H9 (cell line): ENCODE measurements at regions not wholly inside any gene's neighbourhood (a gene's known extent, or its start where the extent isn't known, plus 50 kb on each side); places are given as distances from the start of the nearest gene placed in this dataset.

Experiments
- DNase-seq: peaks from one replicate; pipeline ENCODE4 v3.0.0-alpha.2; 2017
- H2AFZ ChIP-seq: one replicate; pipeline ENCODE4 v1.6.1; 2013; ENCODE audit warnings: mild to moderate bottlenecking, low read length, control low read depth, moderate library complexity
- H2AK5ac ChIP-seq: 2 replicates; pipeline ENCODE4 v1.6.1; 2013; ENCODE audit warnings: low read length, control low read depth, mixed read lengths; ENCODE audit not compliant: insufficient read length
- H2BK120ac ChIP-seq: one replicate; pipeline ENCODE4 v1.6.1; 2013; ENCODE audit warnings: low read depth, mild to moderate bottlenecking, low read length, control low read depth, inconsistent platforms; ENCODE audit not compliant: poor library complexity, severe bottlenecking
- H2BK12ac ChIP-seq: 2 replicates; pipeline ENCODE4 v1.6.1; 2013; ENCODE audit warnings: low read length, control low read depth, mixed read lengths, low read depth; ENCODE audit not compliant: insufficient read length
- H2BK15ac ChIP-seq: 2 replicates; pipeline ENCODE4 v1.6.1; 2013; ENCODE audit warnings: low read depth, low read length, control low read depth
- H2BK20ac ChIP-seq: one replicate; pipeline ENCODE4 v1.6.1; 2013; ENCODE audit warnings: low read depth, mild to moderate bottlenecking, low read length, control low read depth, inconsistent platforms; ENCODE audit not compliant: poor library complexity, severe bottlenecking
- H2BK5ac ChIP-seq: 2 replicates; pipeline ENCODE4 v1.6.1; 2013; ENCODE audit warnings: low read length, control low read depth, mixed read lengths; ENCODE audit not compliant: insufficient read length
- H3K14ac ChIP-seq: 2 replicates; pipeline ENCODE4 v1.6.1; 2013; ENCODE audit warnings: low read length, control low read depth; ENCODE audit not compliant: insufficient read depth
- H3K18ac ChIP-seq: 2 replicates; pipeline ENCODE4 v1.6.1; 2013; ENCODE audit warnings: low read depth, mild to moderate bottlenecking, mixed read lengths, low read length, control low read depth; ENCODE audit not compliant: insufficient read length
- H3K23ac ChIP-seq: 2 replicates; pipeline ENCODE4 v1.6.1; 2013; ENCODE audit warnings: low read length, control low read depth, mixed read lengths, low read depth; ENCODE audit not compliant: insufficient read length
- H3K23me2 ChIP-seq: 2 replicates; pipeline ENCODE4 v1.6.1; 2013; ENCODE audit warnings: low read depth, mild to moderate bottlenecking, mixed read lengths, low read length, control low read depth; ENCODE audit not compliant: insufficient read length, poor library complexity, severe bottlenecking
- H3K27ac ChIP-seq: 2 replicates; pipeline ENCODE4 v1.5.1; 2013; ENCODE audit warnings: low read length, control low read depth, mixed read lengths, low read depth; ENCODE audit not compliant: insufficient read length
- H3K27me3 ChIP-seq: 2 replicates; pipeline ENCODE4 v1.6.1; 2013; ENCODE audit warnings: low read length, control low read depth, inconsistent platforms; ENCODE audit not compliant: insufficient read depth
- H3K4ac ChIP-seq: 2 replicates; pipeline ENCODE4 v1.6.1; 2013; ENCODE audit warnings: low read depth, mild to moderate bottlenecking, control low read depth, inconsistent platforms, low read length, moderate library complexity
- H3K4me1 ChIP-seq: 2 replicates; pipeline ENCODE4 v1.6.1; 2013; ENCODE audit warnings: low read length, control low read depth, inconsistent platforms; ENCODE audit not compliant: insufficient read depth
- H3K4me2 ChIP-seq: 2 replicates; pipeline ENCODE4 v1.6.1; 2013; ENCODE audit warnings: low read length, control low read depth, mixed read lengths; ENCODE audit not compliant: insufficient read length, insufficient read depth
- H3K56ac ChIP-seq: 2 replicates; pipeline ENCODE4 v1.6.1; 2013; ENCODE audit warnings: low read depth, mild to moderate bottlenecking, mixed read lengths, low read length, control low read depth; ENCODE audit not compliant: insufficient read length
- H3K79me1 ChIP-seq: 2 replicates; pipeline ENCODE4 v1.6.1; 2013; ENCODE audit warnings: low read depth, mild to moderate bottlenecking, moderate library complexity, low read length, control low read depth, inconsistent platforms; ENCODE audit not compliant: insufficient read depth, poor library complexity, severe bottlenecking
- H3K79me2 ChIP-seq: 2 replicates; pipeline ENCODE4 v1.6.1; 2013; ENCODE audit warnings: low read length, control low read depth, inconsistent platforms; ENCODE audit not compliant: insufficient read depth
- H3K9ac ChIP-seq: 2 replicates; pipeline ENCODE4 v1.6.1; 2013; ENCODE audit warnings: low read length, control low read depth, mixed read lengths; ENCODE audit not compliant: insufficient read length; ENCODE audit errors: extremely low read depth
- H3K9me3 ChIP-seq: one replicate; pipeline ENCODE4 v1.6.1; 2013; ENCODE audit warnings: low read depth, low read length, inconsistent platforms; ENCODE audit not compliant: control insufficient read depth
- H3T11ph ChIP-seq: one replicate; pipeline ENCODE4 v1.6.1; 2013; ENCODE audit warnings: mild to moderate bottlenecking, low read length, control low read depth, inconsistent platforms
- H4K20me1 ChIP-seq: one replicate; pipeline ENCODE4 v1.6.1; 2013; ENCODE audit not compliant: control insufficient read depth, insufficient read length, insufficient read depth
- H4K5ac ChIP-seq: 2 replicates; pipeline ENCODE4 v1.6.1; 2013; ENCODE audit warnings: low read depth, mild to moderate bottlenecking, mixed read lengths, low read length, control low read depth; ENCODE audit not compliant: insufficient read length
- H4K8ac ChIP-seq: replicated peaks from 2 replicates; pipeline ENCODE4 v1.6.1; 2013; ENCODE audit warnings: low read length, control low read depth, mixed read lengths, low read depth; ENCODE audit not compliant: insufficient read length
- H4K91ac ChIP-seq: 2 replicates; pipeline ENCODE4 v1.6.1; 2013; ENCODE audit warnings: low read depth, mild to moderate bottlenecking, moderate library complexity, mixed read lengths, low read length, control low read depth; ENCODE audit not compliant: insufficient read length
- H3K27ac Mint-ChIP-seq, 3 experiments: 2 replicates in 2 of 3; 3 replicates in 1 of 3; pipeline ENCODE4 v1.8.0; 2020 to 2021; ENCODE audit warnings: mixed read lengths in 3 of 3, mild to moderate bottlenecking in 1 of 3, moderate library complexity in 1 of 3
- H3K27me3 Mint-ChIP-seq: 2 replicates; pipeline ENCODE4 v1.8.0; 2021; ENCODE audit warnings: low read depth, mild to moderate bottlenecking, moderate library complexity, mixed read lengths
- H3K36me3 Mint-ChIP-seq, 3 experiments: 2 replicates in 2 of 3; 3 replicates in 1 of 3; pipeline ENCODE4 v1.8.0; 2020 to 2021; ENCODE audit warnings: low read depth in 3 of 3, mixed read lengths in 3 of 3; ENCODE audit not compliant: insufficient read depth in 1 of 3
- H3K4me1 Mint-ChIP-seq, 2 experiments: 2 replicates each; pipeline ENCODE4 v1.8.0; 2020; ENCODE audit warnings: mixed read lengths in 2 of 2
- H3K4me3 Mint-ChIP-seq, 2 experiments: 2 replicates in 1 of 2; 3 replicates in 1 of 2; pipeline ENCODE4 v1.8.0; 2020 to 2021; ENCODE audit warnings: mild to moderate bottlenecking in 2 of 2, mixed read lengths in 2 of 2, moderate library complexity in 1 of 2
- H3K9me3 Mint-ChIP-seq, 2 experiments: 2 replicates in 1 of 2; 3 replicates in 1 of 2; pipeline ENCODE4 v1.8.0; 2020; ENCODE audit warnings: mild to moderate bottlenecking in 2 of 2, mixed read lengths in 2 of 2, moderate library complexity in 1 of 2
- WGBS: extraction: QIAGEN DNeasy Blood & Tissue Kit; methylation state at CpG from one replicate; pipeline ENCODE4 v1.1.7; 2013; ENCODE audit warnings: missing lambda C conversion rate, low lambda C conversion rate, mixed read lengths; ENCODE audit not compliant: insufficient read length; ENCODE audit errors: extremely low coverage; 5-methylcytosine and 5-hydroxymethylcytosine counted together
- TF ChIP-seq, protein P1 (sequence below): fragments of 200-600 bp; sonication (generic); conservative IDR thresholded peaks from 3 replicates; pipeline ENCODE4 v1.8.0; 2021; ENCODE audit warnings: antibody characterized with exemption, mild to moderate bottlenecking

GRCh38 chr20:51970858-51971257 is 168.5 kb upstream of the SALL4 start:
- H4K5ac ChIP-seq: no peak overlapping the region
- no peak overlapping the region for H4K91ac ChIP-seq
- no peak overlapping the region for H3K56ac ChIP-seq
- no peaks in the 10 kb centered on the region for H3K9me3 ChIP-seq
- no peak for DNase-seq
- H3K9ac ChIP-seq: no peak overlapping the region
- H2BK12ac ChIP-seq: no peak overlapping the region
- H2AK5ac ChIP-seq: no peak overlapping the region
- H4K8ac ChIP-seq: no peak overlapping the region
- no peaks in the 10 kb centered on the region for H3K4me1 ChIP-seq
- Mint-ChIP-seq H3K4me3 (no peak overlapping the region), H3K4me1 (peaks cover 6 to 8% of the 10 kb centered on the region in 2 experiments; a peak in 3 of 4 replicates), H3K9me3 (no peaks in the 10 kb centered on the region), H3K27me3 (no peaks in the 10 kb centered on the region), H3K27ac (peak overlapping the region in 1 of 3 experiments; percentile 93; a peak in 1 of 7 replicates), H3K36me3 (no peaks in the 10 kb centered on the region)
- no peaks in the 10 kb centered on the region for H3K27me3 ChIP-seq
- TF ChIP-seq, protein P1, sequence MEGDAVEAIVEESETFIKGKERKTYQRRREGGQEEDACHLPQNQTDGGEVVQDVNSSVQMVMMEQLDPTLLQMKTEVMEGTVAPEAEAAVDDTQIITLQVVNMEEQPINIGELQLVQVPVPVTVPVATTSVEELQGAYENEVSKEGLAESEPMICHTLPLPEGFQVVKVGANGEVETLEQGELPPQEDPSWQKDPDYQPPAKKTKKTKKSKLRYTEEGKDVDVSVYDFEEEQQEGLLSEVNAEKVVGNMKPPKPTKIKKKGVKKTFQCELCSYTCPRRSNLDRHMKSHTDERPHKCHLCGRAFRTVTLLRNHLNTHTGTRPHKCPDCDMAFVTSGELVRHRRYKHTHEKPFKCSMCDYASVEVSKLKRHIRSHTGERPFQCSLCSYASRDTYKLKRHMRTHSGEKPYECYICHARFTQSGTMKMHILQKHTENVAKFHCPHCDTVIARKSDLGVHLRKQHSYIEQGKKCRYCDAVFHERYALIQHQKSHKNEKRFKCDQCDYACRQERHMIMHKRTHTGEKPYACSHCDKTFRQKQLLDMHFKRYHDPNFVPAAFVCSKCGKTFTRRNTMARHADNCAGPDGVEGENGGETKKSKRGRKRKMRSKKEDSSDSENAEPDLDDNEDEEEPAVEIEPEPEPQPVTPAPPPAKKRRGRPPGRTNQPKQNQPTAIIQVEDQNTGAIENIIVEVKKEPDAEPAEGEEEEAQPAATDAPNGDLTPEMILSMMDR: no peak
- no peaks in the 10 kb centered on the region for H3K23me2 ChIP-seq
- H3T11ph ChIP-seq: no peak overlapping the region
- no CpG with 5 or more reads among the region's 10 CpGs for WGBS
- no peak overlapping the region for H3K27ac ChIP-seq
- no peak overlapping the region for H2AFZ ChIP-seq
- H3K23ac ChIP-seq: no peak overlapping the region
- no peak overlapping the region for H3K18ac ChIP-seq
- no peak overlapping the region for H3K4ac ChIP-seq
- no peak overlapping the region for H2BK15ac ChIP-seq
- no peak overlapping the region for H2BK5ac ChIP-seq
- no peak overlapping the region for H2BK20ac ChIP-seq
- H3K79me1 ChIP-seq: no peaks in the 10 kb centered on the region
- H4K20me1 ChIP-seq: no peaks in the 10 kb centered on the region
- no peak overlapping the region for H2BK120ac ChIP-seq
- no peaks in the 10 kb centered on the region for H3K79me2 ChIP-seq
- H3K4me2 ChIP-seq: no peak overlapping the region
- no peak overlapping the region for H3K14ac ChIP-seq
